ENCODE measurements at regions not wholly inside any gene's neighbourhood (a gene's known extent, or its start where the extent isn't known, plus 50 kb on each side); places are given as distances from the start of the nearest gene placed in this dataset.

DNA sequence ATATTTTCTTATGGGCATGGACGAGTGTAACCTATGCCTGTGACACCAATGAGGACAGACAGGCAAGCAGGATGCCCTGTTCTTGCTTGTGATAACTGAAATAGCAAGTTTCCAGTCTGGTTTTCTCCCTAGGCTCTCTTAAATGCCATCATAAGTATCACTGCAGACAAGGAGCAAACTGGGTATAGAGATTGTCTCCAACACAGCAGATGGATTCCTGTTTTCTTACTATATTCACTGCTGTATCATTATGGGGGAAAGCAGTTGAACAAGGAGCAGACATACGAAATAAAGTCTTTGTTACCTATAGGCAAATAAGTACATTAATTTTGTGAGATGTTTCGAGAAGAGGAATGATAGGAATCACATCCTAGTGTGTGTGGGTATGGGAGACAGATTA is 178.0 kb upstream of the TBL1XR1 start:
- no peak overlapping the region for H3K27ac Mint-ChIP-seq (ENCODE audit: unreplicated experiment)
- DNase-seq: no peak
- peaks cover 18% of the 10 kb centered on the region for H3K4me1 Mint-ChIP-seq (ENCODE audit: low read depth, unreplicated experiment)
- no peaks in the 10 kb centered on the region for H3K36me3 ChIP-seq (ENCODE audit: control insufficient read depth, insufficient read depth, low read length)
- TF ChIP-seq, protein P1, sequence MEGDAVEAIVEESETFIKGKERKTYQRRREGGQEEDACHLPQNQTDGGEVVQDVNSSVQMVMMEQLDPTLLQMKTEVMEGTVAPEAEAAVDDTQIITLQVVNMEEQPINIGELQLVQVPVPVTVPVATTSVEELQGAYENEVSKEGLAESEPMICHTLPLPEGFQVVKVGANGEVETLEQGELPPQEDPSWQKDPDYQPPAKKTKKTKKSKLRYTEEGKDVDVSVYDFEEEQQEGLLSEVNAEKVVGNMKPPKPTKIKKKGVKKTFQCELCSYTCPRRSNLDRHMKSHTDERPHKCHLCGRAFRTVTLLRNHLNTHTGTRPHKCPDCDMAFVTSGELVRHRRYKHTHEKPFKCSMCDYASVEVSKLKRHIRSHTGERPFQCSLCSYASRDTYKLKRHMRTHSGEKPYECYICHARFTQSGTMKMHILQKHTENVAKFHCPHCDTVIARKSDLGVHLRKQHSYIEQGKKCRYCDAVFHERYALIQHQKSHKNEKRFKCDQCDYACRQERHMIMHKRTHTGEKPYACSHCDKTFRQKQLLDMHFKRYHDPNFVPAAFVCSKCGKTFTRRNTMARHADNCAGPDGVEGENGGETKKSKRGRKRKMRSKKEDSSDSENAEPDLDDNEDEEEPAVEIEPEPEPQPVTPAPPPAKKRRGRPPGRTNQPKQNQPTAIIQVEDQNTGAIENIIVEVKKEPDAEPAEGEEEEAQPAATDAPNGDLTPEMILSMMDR (IDR thresholded peaks at IDR 0.05; ENCODE audit: insufficient read depth in 1 of 2, low read depth in 1 of 2, low read length in 1 of 2, severe bottlenecking in 1 of 2, unreplicated experiment in 1 of 2): no peak
- H3K9me3 Mint-ChIP-seq (ENCODE audit: unreplicated experiment): no peaks in the 10 kb centered on the region
- H3K27me3 Mint-ChIP-seq (ENCODE audit: insufficient read depth, unreplicated experiment): no peaks in the 10 kb centered on the region
- no peaks in the 10 kb centered on the region for H3K27me3 ChIP-seq (replicated peaks; ENCODE audit: control insufficient read depth, insufficient read depth, low read length)
- H3K4me3 ChIP-seq (ENCODE audit: low read depth, low read length): no peak overlapping the region
- no peaks in the 10 kb centered on the region for H3K36me3 Mint-ChIP-seq (ENCODE audit: insufficient read depth, unreplicated experiment)
- CTCF ChIA-PET: no interaction called here
- BruUV-seq (replicated peaks): no TSS peak
- POLR2A ChIA-PET: no interaction called here
- no peaks in the 10 kb centered on the region for H3K4me1 ChIP-seq
- intact Hi-C loops (cut with micrococcal nuclease; ENCODE audit: unreplicated experiment): no loop called here
- no peak overlapping the region for H3K4me3 Mint-ChIP-seq (ENCODE audit: unreplicated experiment)
- H3K9me3 ChIP-seq: no peaks in the 10 kb centered on the region; the same call in 1 of the 2 replicates

DNA sequence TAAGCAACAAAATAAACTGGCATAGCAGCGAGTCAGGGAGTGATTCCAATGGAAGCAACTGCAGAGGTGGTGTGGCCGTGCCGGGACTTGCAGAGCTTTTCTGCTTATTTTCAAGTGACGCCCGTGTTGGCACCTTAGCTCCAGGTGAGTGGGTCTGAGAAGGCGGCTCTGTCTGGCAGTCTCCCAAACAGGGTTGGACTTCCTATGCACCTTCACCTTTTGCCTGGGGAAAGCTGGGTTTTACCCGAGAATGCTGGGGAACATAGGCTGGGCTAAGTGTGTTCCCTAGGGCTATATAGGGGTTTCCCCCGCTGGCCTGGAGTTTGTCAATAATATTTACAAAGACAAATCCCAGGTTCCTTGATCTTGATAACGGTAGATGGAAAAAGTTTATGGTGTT is 179.9 kb upstream of the TBL1XR1 start:
- Histone ChIP-seq H3K4me1 (no peaks in the 10 kb centered on the region), H3K9me3 (peaks cover 4% of the 10 kb centered on the region; the same call in 1 of the 2 replicates), H3K4me3 (ENCODE audit: low read depth, low read length) (no peak overlapping the region), H3K36me3 (ENCODE audit: control insufficient read depth, insufficient read depth, low read length) (no peaks in the 10 kb centered on the region), H3K27me3 (replicated peaks; ENCODE audit: control insufficient read depth, insufficient read depth, low read length) (no peaks in the 10 kb centered on the region)
- DNase-seq: no peak
- no peak overlapping the region for H3K27ac Mint-ChIP-seq (ENCODE audit: unreplicated experiment)
- peaks cover 12% of the 10 kb centered on the region for H3K4me1 Mint-ChIP-seq (ENCODE audit: low read depth, unreplicated experiment)
- no TSS peak for BruUV-seq (replicated peaks)
- H3K36me3 Mint-ChIP-seq (ENCODE audit: insufficient read depth, unreplicated experiment): no peaks in the 10 kb centered on the region
- CTCF ChIA-PET: no interaction called here
- intact Hi-C loops (cut with micrococcal nuclease; ENCODE audit: unreplicated experiment): no loop called here
- H3K27me3 Mint-ChIP-seq (ENCODE audit: insufficient read depth, unreplicated experiment): no peaks in the 10 kb centered on the region
- no peak overlapping the region for H3K4me3 Mint-ChIP-seq (ENCODE audit: unreplicated experiment)
- TF ChIP-seq, protein P1 (IDR thresholded peaks at IDR 0.05; ENCODE audit: insufficient read depth in 1 of 2, low read depth in 1 of 2, low read length in 1 of 2, severe bottlenecking in 1 of 2, unreplicated experiment in 1 of 2): no peak
- no peaks in the 10 kb centered on the region for H3K9me3 Mint-ChIP-seq (ENCODE audit: unreplicated experiment)
- POLR2A ChIA-PET: no interaction called here

DNA sequence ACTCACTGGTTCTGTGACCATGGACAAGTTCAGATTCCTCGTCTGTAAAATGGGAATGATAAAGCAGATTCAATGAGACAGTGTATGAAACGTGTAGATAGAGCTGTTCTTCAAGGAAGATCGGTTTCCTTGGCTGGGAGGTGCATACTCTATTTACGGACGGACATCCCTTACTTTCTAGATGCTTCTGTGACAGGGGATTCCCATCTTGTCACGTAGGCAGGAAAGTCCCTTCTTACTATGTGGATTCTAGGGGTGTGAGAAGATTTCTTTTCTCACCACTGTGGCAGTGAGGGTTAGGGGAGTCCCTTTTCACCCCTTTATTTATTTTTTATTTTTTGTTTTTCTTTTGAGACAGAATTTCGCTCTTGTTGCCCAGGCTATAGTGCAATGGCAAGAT is 180.9 kb upstream of the TBL1XR1 start:
- TF ChIP-seq, protein P1 (IDR thresholded peaks at IDR 0.05; ENCODE audit: insufficient read depth in 1 of 2, low read depth in 1 of 2, low read length in 1 of 2, severe bottlenecking in 1 of 2, unreplicated experiment in 1 of 2): no peak
- Histone ChIP-seq H3K4me3 (ENCODE audit: low read depth, low read length) (no peak overlapping the region), H3K36me3 (ENCODE audit: control insufficient read depth, insufficient read depth, low read length) (no peaks in the 10 kb centered on the region), H3K9me3 (peaks cover 4% of the 10 kb centered on the region; the same call in 1 of the 2 replicates), H3K4me1 (no peaks in the 10 kb centered on the region), H3K27me3 (replicated peaks; ENCODE audit: control insufficient read depth, insufficient read depth, low read length) (no peaks in the 10 kb centered on the region)
- Mint-ChIP-seq H3K27me3 (ENCODE audit: insufficient read depth, unreplicated experiment) (no peaks in the 10 kb centered on the region), H3K9me3 (ENCODE audit: unreplicated experiment) (no peaks in the 10 kb centered on the region), H3K4me1 (ENCODE audit: low read depth, unreplicated experiment) (peaks cover 12% of the 10 kb centered on the region), H3K36me3 (ENCODE audit: insufficient read depth, unreplicated experiment) (no peaks in the 10 kb centered on the region), H3K4me3 (ENCODE audit: unreplicated experiment) (no peak overlapping the region), H3K27ac (ENCODE audit: unreplicated experiment) (no peak overlapping the region)
- ChIA-PET CTCF (no interaction called here), POLR2A (no interaction called here)
- no peak for DNase-seq
- intact Hi-C loops (cut with micrococcal nuclease; ENCODE audit: unreplicated experiment): no loop called here
- no TSS peak for BruUV-seq (replicated peaks)

Data from Caco-2 (cell line).